ENCODE measurements at regions not wholly inside any gene's neighbourhood (a gene's known extent, or its start where the extent isn't known, plus 50 kb on each side); places are given as distances from the start of the nearest gene placed in this dataset.

- in situ Hi-C loops (cut with MboI), result no loop called here
- no peak overlapping the region for H3K4me2 ChIP-seq (ENCODE audit: unreplicated experiment)
- 16 to 21% methylated on average over 5 of the region's 5 CpGs for WGBS, 2 experiments (ENCODE audit: low coverage in 1 of 2, low lambda C conversion rate in 2 of 2, missing lambda C conversion rate in 2 of 2)
- TF ChIP-seq EZH2 (IDR thresholded peaks at IDR 0.05; ENCODE audit: insufficient read depth, poor library complexity, severe bottlenecking) (no peak), EZH2phosphoT487 (IDR thresholded peaks at IDR 0.05; ENCODE audit: insufficient read depth, low read depth) (no peak)
- H3K27me3 ChIP-seq (replicated peaks; ENCODE audit: insufficient read depth), result no peaks in the 10 kb centered on the region
- no peak for DNase-seq
- no peak overlapping the region for H3K4me3 ChIP-seq
- H3K9me2 ChIP-seq (ENCODE audit: insufficient read depth), result no peaks in the 10 kb centered on the region
- no peak overlapping the region for H3K27ac ChIP-seq
- no peaks in the 10 kb centered on the region for H4K20me1 ChIP-seq (ENCODE audit: insufficient read depth)
- no peaks in the 10 kb centered on the region for H3F3A ChIP-seq (ENCODE audit: insufficient read depth)
- H2AFZ ChIP-seq, result no peak overlapping the region
- no peaks in the 10 kb centered on the region for H3K36me3 ChIP-seq (ENCODE audit: low read depth)
- no peaks in the 10 kb centered on the region for H3K4me1 ChIP-seq (ENCODE audit: insufficient read depth)
- no peaks in the 10 kb centered on the region for H3K9me3 ChIP-seq (ENCODE audit: low read depth)
- H3K9ac ChIP-seq, result no peak overlapping the region
- no peaks in the 10 kb centered on the region for H3K79me2 ChIP-seq (ENCODE audit: insufficient read depth)
Observed at GRCh38 chr4:33218238-33218637, 2498.1 kb downstream of the PCDH7 start.

- H3K27me3 ChIP-seq (replicated peaks; ENCODE audit: insufficient read depth), result no peaks in the 10 kb centered on the region
- H3K4me3 ChIP-seq, result no peak overlapping the region
- no peak overlapping the region for H3K27ac ChIP-seq
- H3F3A ChIP-seq (ENCODE audit: insufficient read depth), result no peaks in the 10 kb centered on the region
- no peaks in the 10 kb centered on the region for H3K9me3 ChIP-seq (ENCODE audit: low read depth)
- H3K4me2 ChIP-seq (ENCODE audit: unreplicated experiment), result no peak overlapping the region
- no peak overlapping the region for H2AFZ ChIP-seq
- WGBS, 2 experiments (ENCODE audit: low coverage in 1 of 2, low lambda C conversion rate in 2 of 2, missing lambda C conversion rate in 2 of 2), result 5 to 7% methylated on average over 2 of the region's 2 CpGs
- DNase-seq, result no peak
- no peak for TF ChIP-seq EZH2 (IDR thresholded peaks at IDR 0.05; ENCODE audit: insufficient read depth, poor library complexity, severe bottlenecking)
- no peaks in the 10 kb centered on the region for H3K36me3 ChIP-seq (ENCODE audit: low read depth)
- in situ Hi-C loops (cut with MboI), result no loop called here
- H3K9me2 ChIP-seq (ENCODE audit: insufficient read depth), result no peaks in the 10 kb centered on the region
- no peak overlapping the region for H3K9ac ChIP-seq
- H4K20me1 ChIP-seq (ENCODE audit: insufficient read depth), result no peaks in the 10 kb centered on the region
- no peaks in the 10 kb centered on the region for H3K4me1 ChIP-seq (ENCODE audit: insufficient read depth)
- no peaks in the 10 kb centered on the region for H3K79me2 ChIP-seq (ENCODE audit: insufficient read depth)
Observed at GRCh38 chr4:33226133-33226532, 2506.0 kb downstream of the PCDH7 start.

- Histone ChIP-seq H3K4me2 (ENCODE audit: unreplicated experiment) (no peak overlapping the region), H3F3A (ENCODE audit: insufficient read depth) (no peaks in the 10 kb centered on the region)
- WGBS, 2 experiments (ENCODE audit: low coverage in 1 of 2, low lambda C conversion rate in 2 of 2, missing lambda C conversion rate in 2 of 2), result 26 to 29% methylated on average over 1 of the region's 1 CpG
Observed at GRCh38 chr4:33226783-33227182, 2506.6 kb downstream of the PCDH7 start.

GRCh38 chr4:33255094-33255493, 2534.9 kb downstream of the PCDH7 start:
- Histone ChIP-seq H3K9me2 (ENCODE audit: insufficient read depth) (no peaks in the 10 kb centered on the region), H3K4me1 (ENCODE audit: insufficient read depth) (no peaks in the 10 kb centered on the region), H3K4me2 (ENCODE audit: unreplicated experiment) (no peak overlapping the region), H3K27me3 (replicated peaks; ENCODE audit: insufficient read depth) (no peaks in the 10 kb centered on the region), H3K9ac (no peak overlapping the region), H3K36me3 (ENCODE audit: low read depth) (no peaks in the 10 kb centered on the region), H3K9me3 (ENCODE audit: low read depth) (no peaks in the 10 kb centered on the region), H3K79me2 (ENCODE audit: insufficient read depth) (no peaks in the 10 kb centered on the region), H2AFZ (no peak overlapping the region), H3K27ac (no peak overlapping the region), H3F3A (ENCODE audit: insufficient read depth) (no peaks in the 10 kb centered on the region), H3K4me3 (no peak overlapping the region), H4K20me1 (ENCODE audit: insufficient read depth) (no peaks in the 10 kb centered on the region)
- WGBS, 2 experiments (ENCODE audit: low coverage in 1 of 2, low lambda C conversion rate in 2 of 2, missing lambda C conversion rate in 2 of 2), result 50 to 62% methylated on average over 10 of the region's 10 CpGs
- TF ChIP-seq EZH2phosphoT487 (IDR thresholded peaks at IDR 0.05; ENCODE audit: insufficient read depth, low read depth), result no peak
- TF ChIP-seq EZH2 (IDR thresholded peaks at IDR 0.05; ENCODE audit: insufficient read depth, poor library complexity, severe bottlenecking), result no peak
- DNase-seq, result no peak
- in situ Hi-C loops (cut with MboI), result no loop called here

More at GRCh38 chr4:33226783-33227182, 2506.6 kb downstream of the PCDH7 start:
- Histone ChIP-seq H3K36me3 (ENCODE audit: low read depth) (no peaks in the 10 kb centered on the region), H3K9ac (no peak overlapping the region), H4K20me1 (ENCODE audit: insufficient read depth) (no peaks in the 10 kb centered on the region), H3K27me3 (replicated peaks; ENCODE audit: insufficient read depth) (no peaks in the 10 kb centered on the region), H3K9me2 (ENCODE audit: insufficient read depth) (no peaks in the 10 kb centered on the region), H3K9me3 (ENCODE audit: low read depth) (no peaks in the 10 kb centered on the region), H3K4me3 (no peak overlapping the region), H3K27ac (no peak overlapping the region), H3K4me1 (ENCODE audit: insufficient read depth) (no peaks in the 10 kb centered on the region), H3K79me2 (ENCODE audit: insufficient read depth) (no peaks in the 10 kb centered on the region), H2AFZ (no peak overlapping the region)
- DNase-seq, result no peak
- in situ Hi-C loops (cut with MboI), result no loop called here
- TF ChIP-seq EZH2 (IDR thresholded peaks at IDR 0.05; ENCODE audit: insufficient read depth, poor library complexity, severe bottlenecking) (no peak), EZH2phosphoT487 (IDR thresholded peaks at IDR 0.05; ENCODE audit: insufficient read depth, low read depth) (no peak)

- Histone ChIP-seq H3K4me1 (ENCODE audit: insufficient read depth) (no peaks in the 10 kb centered on the region), H3K4me3 (no peak overlapping the region), H3K27me3 (replicated peaks; ENCODE audit: insufficient read depth) (no peaks in the 10 kb centered on the region), H3K9me3 (ENCODE audit: low read depth) (no peaks in the 10 kb centered on the region), H4K20me1 (ENCODE audit: insufficient read depth) (no peaks in the 10 kb centered on the region), H2AFZ (no peak overlapping the region), H3K9me2 (ENCODE audit: insufficient read depth) (no peaks in the 10 kb centered on the region), H3F3A (ENCODE audit: insufficient read depth) (no peaks in the 10 kb centered on the region), H3K36me3 (ENCODE audit: low read depth) (no peaks in the 10 kb centered on the region), H3K9ac (no peak overlapping the region), H3K27ac (no peak overlapping the region), H3K4me2 (ENCODE audit: unreplicated experiment) (no peak overlapping the region), H3K79me2 (ENCODE audit: insufficient read depth) (no peaks in the 10 kb centered on the region)
- in situ Hi-C loops (cut with MboI), result no loop called here
- WGBS, 2 experiments (ENCODE audit: low coverage in 1 of 2, low lambda C conversion rate in 2 of 2, missing lambda C conversion rate in 2 of 2), result 26 to 28% methylated on average over 6 of the region's 6 CpGs
- no peak for DNase-seq
- TF ChIP-seq EZH2phosphoT487 (IDR thresholded peaks at IDR 0.05; ENCODE audit: insufficient read depth, low read depth) (no peak), EZH2 (IDR thresholded peaks at IDR 0.05; ENCODE audit: insufficient read depth, poor library complexity, severe bottlenecking) (no peak)
Observed at GRCh38 chr4:33255507-33255906, 2535.3 kb downstream of the PCDH7 start.
